Neural cell (in vitro differentiated cells): ENCODE measurements at regions not wholly inside any gene's neighbourhood (a gene's known extent, or its start where the extent isn't known, plus 50 kb on each side); places are given as distances from the start of the nearest gene placed in this dataset.

Source experiments
- CTCF ChIP-seq: fragments of 450-650 bp; IDR thresholded peaks from 2 replicates; pipeline ENCODE4 v1.5.1; 2014; ENCODE audit warnings: antibody characterized with exemption, mild to moderate bottlenecking, moderate library complexity; ENCODE audit not compliant: poor library complexity, severe bottlenecking
- EP300 ChIP-seq: fragments of 450-650 bp; conservative IDR thresholded peaks from 2 replicates; pipeline ENCODE4 v1.6.1; 2014; ENCODE audit warnings: antibody characterized with exemption, mild to moderate bottlenecking, moderate library complexity; ENCODE audit not compliant: poor library complexity, severe bottlenecking
- EZH2 ChIP-seq: fragments of 200-600, 300-800 bp; shearing (Covaris generic), sonication (generic); IDR thresholded peaks from 2 replicates; pipeline ENCODE4 v1.6.1; 2014; ENCODE audit warnings: antibody characterized with exemption, low read length, borderline replicate concordance, mild to moderate bottlenecking; ENCODE audit not compliant: insufficient read depth, poor library complexity, severe bottlenecking
- MXI1 ChIP-seq: fragments of 450-650 bp; conservative IDR thresholded peaks from 2 replicates; pipeline ENCODE4 v1.6.1; 2014; ENCODE audit warnings: antibody characterized with exemption, mild to moderate bottlenecking; ENCODE audit not compliant: poor library complexity, severe bottlenecking
- POLR2AphosphoS5 ChIP-seq: IDR thresholded peaks from 2 replicates; pipeline ENCODE4 v1.6.1; 2012
- RAD21 ChIP-seq: fragments of 450-650 bp; conservative IDR thresholded peaks from 2 replicates; pipeline ENCODE4 v1.6.1; 2014; ENCODE audit warnings: antibody characterized with exemption, mild to moderate bottlenecking, moderate library complexity
- REST ChIP-seq: IDR thresholded peaks from 2 replicates; pipeline ENCODE4 v1.6.1; 2012; ENCODE audit warnings: borderline replicate concordance
- SMC3 ChIP-seq: fragments of 450-650 bp; conservative IDR thresholded peaks from 2 replicates; pipeline ENCODE4 v1.6.1; 2014; ENCODE audit warnings: antibody characterized with exemption, mild to moderate bottlenecking, moderate library complexity; ENCODE audit not compliant: poor library complexity
- TAF1 ChIP-seq: IDR thresholded peaks from 2 replicates; pipeline ENCODE4 v1.6.1; 2012; ENCODE audit warnings: low read depth

DNA sequence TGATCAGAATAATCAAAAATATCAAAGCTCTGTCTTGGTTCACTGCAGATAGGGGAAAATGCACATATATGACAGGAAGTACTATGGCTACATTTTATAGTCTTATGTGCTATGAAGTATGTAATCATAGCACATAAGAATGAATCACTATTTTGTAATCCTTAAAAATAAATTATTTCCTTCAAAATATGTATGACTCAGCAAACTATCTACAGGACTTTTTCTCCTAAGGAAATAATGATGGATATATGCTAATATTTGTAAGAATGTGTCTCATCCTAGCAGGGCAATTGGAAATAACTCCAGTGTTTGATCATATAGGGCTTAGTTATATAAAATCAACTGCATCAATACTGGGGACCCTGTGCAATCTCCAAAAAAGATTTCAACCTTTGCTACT, 85.1 kb downstream of the SLC24A2 start:
- TF ChIP-seq EZH2 (no peak), MXI1 (no peak), CTCF (no peak), SMC3 (no peak), POLR2AphosphoS5 (no peak), TAF1 (no peak), RAD21 (no peak), EP300 (no peak), REST (no peak)
